Mesenchymal stem cell (in vitro differentiated cells and primary cell): ENCODE measurements at regions not wholly inside any gene's neighbourhood (a gene's known extent, or its start where the extent isn't known, plus 50 kb on each side); places are given as distances from the start of the nearest gene placed in this dataset.

Source experiments
- DNase-seq: peaks from one replicate; pipeline ENCODE4 v3.0.0-alpha.2; 2013
- H2AFZ ChIP-seq: one replicate; pipeline ENCODE4 v1.6.1; 2013; ENCODE audit warnings: low read depth, mild to moderate bottlenecking, control low read depth, inconsistent platforms, low read length, moderate library complexity
- H2AK5ac ChIP-seq: 2 replicates; pipeline ENCODE4 v1.6.1; 2013; ENCODE audit warnings: low read length, moderate library complexity, mild to moderate bottlenecking, inconsistent platforms; ENCODE audit not compliant: severe bottlenecking
- H2BK120ac ChIP-seq: one replicate; pipeline ENCODE4 v1.6.1; 2013; ENCODE audit warnings: low read depth, mild to moderate bottlenecking, inconsistent platforms, low read length, moderate library complexity
- H2BK12ac ChIP-seq, 2 experiments: one replicate each; pipeline ENCODE4 v1.6.1; 2013; ENCODE audit warnings: inconsistent platforms in 2 of 2, low read length in 2 of 2, mild to moderate bottlenecking in 2 of 2, moderate library complexity in 2 of 2, control low read depth in 1 of 2
- H2BK15ac ChIP-seq: one replicate; pipeline ENCODE4 v1.6.1; 2013; ENCODE audit warnings: mild to moderate bottlenecking, low read depth, inconsistent platforms; ENCODE audit not compliant: poor library complexity, severe bottlenecking
- H2BK5ac ChIP-seq: 2 replicates; pipeline ENCODE4 v1.6.1; 2013; ENCODE audit warnings: low read depth, mild to moderate bottlenecking, low read length, control low read depth, inconsistent platforms; ENCODE audit not compliant: poor library complexity, severe bottlenecking
- H3K14ac ChIP-seq, 2 experiments: one replicate each; pipeline ENCODE4 v1.6.1; 2013; ENCODE audit warnings: inconsistent platforms in 2 of 2, low read length in 2 of 2, control low read depth in 1 of 2, mild to moderate bottlenecking in 1 of 2, moderate library complexity in 1 of 2
- H3K18ac ChIP-seq, 2 experiments: one replicate each; pipeline ENCODE4 v1.6.1; 2013; ENCODE audit warnings: inconsistent platforms in 2 of 2, low read length in 2 of 2, control low read depth in 1 of 2, low read depth in 1 of 2, mild to moderate bottlenecking in 1 of 2
- H3K23ac ChIP-seq, 2 experiments: one replicate each; pipeline ENCODE4 v1.6.1; 2013; ENCODE audit warnings: inconsistent platforms in 2 of 2, low read length in 2 of 2, mild to moderate bottlenecking in 2 of 2, moderate library complexity in 2 of 2, control low read depth in 1 of 2
- H3K27ac ChIP-seq: 2 replicates; pipeline ENCODE4 v1.5.1; 2013; ENCODE audit warnings: mild to moderate bottlenecking, moderate library complexity, low read length, control low read depth, inconsistent platforms; ENCODE audit not compliant: poor library complexity, severe bottlenecking
- H3K27me3 ChIP-seq, 2 experiments: 2 replicates each; pipeline versions ENCODE4 v1.6.1 to v1.7.0; 2013; ENCODE audit warnings: low read length in 2 of 2, mild to moderate bottlenecking in 2 of 2, moderate library complexity in 2 of 2, control low read depth in 1 of 2, inconsistent platforms in 1 of 2; ENCODE audit not compliant: control insufficient read depth in 1 of 2, insufficient read depth in 1 of 2
- H3K36me3 ChIP-seq, 2 experiments: 2 replicates each; pipeline versions ENCODE4 v1.6.1 to v1.7.0; 2013; ENCODE audit warnings: low read length in 2 of 2, control low read depth in 1 of 2, inconsistent platforms in 1 of 2, low read depth in 1 of 2, mild to moderate bottlenecking in 1 of 2; ENCODE audit not compliant: insufficient read depth in 2 of 2, control insufficient read depth in 1 of 2
- H3K4ac ChIP-seq, 2 experiments: one replicate each; pipeline ENCODE4 v1.6.1; 2013; ENCODE audit warnings: inconsistent platforms in 2 of 2, low read length in 2 of 2, mild to moderate bottlenecking in 2 of 2, moderate library complexity in 2 of 2, control low read depth in 1 of 2, low read depth in 1 of 2
- H3K4me1 ChIP-seq: 2 replicates; pipeline ENCODE4 v1.6.1; 2013; ENCODE audit warnings: low read depth, low read length, control low read depth; ENCODE audit not compliant: control insufficient read depth, insufficient read depth
- H3K4me2 ChIP-seq: 2 replicates; pipeline ENCODE4 v1.6.1; 2013; ENCODE audit warnings: low read length, mild to moderate bottlenecking, inconsistent platforms; ENCODE audit not compliant: poor library complexity, severe bottlenecking
- H3K4me3 ChIP-seq, 2 experiments: 2 replicates each; pipeline versions ENCODE4 v1.5.1 to v1.7.0; 2013; ENCODE audit warnings: low read length in 2 of 2, mild to moderate bottlenecking in 2 of 2, control low read depth in 1 of 2, low read depth in 1 of 2; ENCODE audit not compliant: insufficient read depth in 1 of 2
- H3K79me1 ChIP-seq: replicated peaks from 2 replicates; pipeline ENCODE4 v1.6.1; 2013; ENCODE audit warnings: mild to moderate bottlenecking, control low read depth, low read length, inconsistent platforms; ENCODE audit not compliant: poor library complexity, severe bottlenecking
- H3K9ac ChIP-seq: 2 replicates; pipeline ENCODE4 v1.7.0; 2013; ENCODE audit warnings: mild to moderate bottlenecking, low read length, moderate library complexity
- H3K9me3 ChIP-seq: 2 replicates; pipeline ENCODE4 v1.7.0; 2013; ENCODE audit warnings: mild to moderate bottlenecking, low read length; ENCODE audit not compliant: control insufficient read depth
- H4K8ac ChIP-seq: one replicate; pipeline ENCODE4 v1.6.1; 2013; ENCODE audit warnings: inconsistent platforms, mild to moderate bottlenecking, low read length, moderate library complexity
- H4K91ac ChIP-seq: one replicate; pipeline ENCODE4 v1.6.1; 2013; ENCODE audit warnings: mild to moderate bottlenecking, low read length, inconsistent platforms
- WGBS: methylation state at CpG from one replicate; pipeline ENCODE4 v1.1.7; 2013; ENCODE audit warnings: mixed read lengths; 5-methylcytosine and 5-hydroxymethylcytosine counted together

- no peak overlapping the region for H2AFZ ChIP-seq
Observed at GRCh38 chr22:49673048-49673447, 154.6 kb downstream of the BRD1 start.

GRCh38 chr22:49672014-49672516, 155.6 kb downstream of the BRD1 start:
- Histone ChIP-seq H3K4me1 (peaks cover 3% of the 10 kb centered on the region), H3K27ac (no peak overlapping the region), H2BK15ac (no peak overlapping the region), H2AFZ (no peak overlapping the region), H2BK120ac (no peak overlapping the region), H2AK5ac (no peak overlapping the region), H3K18ac (no peak overlapping the region), H3K9me3 (peaks cover 2% of the 10 kb centered on the region), H3K23ac (no peak overlapping the region), H3K27me3 (peaks cover 43% of the 10 kb centered on the region in 2 experiments), H3K14ac (no peak overlapping the region), H3K4me3 (no peak overlapping the region), H2BK5ac (no peak overlapping the region), H3K36me3 (no peaks in the 10 kb centered on the region), H4K91ac (no peak overlapping the region), H3K4me2 (no peak overlapping the region), H3K9ac (no peak overlapping the region), H2BK12ac (no peak overlapping the region), H3K4ac (no peak overlapping the region), H3K79me1 (no peaks in the 10 kb centered on the region), H4K8ac (no peak overlapping the region)
- WGBS, result 39% methylated on average over 8 of the region's 17 CpGs
- no peak for DNase-seq

More at GRCh38 chr22:49673048-49673447, 154.6 kb downstream of the BRD1 start:
- no peak overlapping the region for H4K91ac ChIP-seq
- no peak overlapping the region for H2BK15ac ChIP-seq
- no peak overlapping the region for H3K4me2 ChIP-seq
- no peaks in the 10 kb centered on the region for H3K36me3 ChIP-seq
- H2BK120ac ChIP-seq, result no peak overlapping the region
- H4K8ac ChIP-seq, result no peak overlapping the region
- no peak overlapping the region for H3K23ac ChIP-seq
- H2BK5ac ChIP-seq, result no peak overlapping the region
- DNase-seq, result no peak
- peaks cover 2% of the 10 kb centered on the region for H3K9me3 ChIP-seq
- H3K9ac ChIP-seq, result no peak overlapping the region
- no peak overlapping the region for H3K18ac ChIP-seq
- 59% methylated on average over 14 of the region's 14 CpGs for WGBS
- H3K27ac ChIP-seq, result no peak overlapping the region
- H2AK5ac ChIP-seq, result no peak overlapping the region
- H3K14ac ChIP-seq, result no peak overlapping the region
- H3K79me1 ChIP-seq, result no peaks in the 10 kb centered on the region
- H2BK12ac ChIP-seq, result no peak overlapping the region
- no peak overlapping the region for H3K4ac ChIP-seq
- H3K27me3 ChIP-seq, result peaks cover 43% of the 10 kb centered on the region in 2 experiments
- H3K4me3 ChIP-seq, result no peak overlapping the region
- peaks cover 3% of the 10 kb centered on the region for H3K4me1 ChIP-seq

- Histone ChIP-seq H2BK15ac (no peak overlapping the region), H2AFZ (no peak overlapping the region), H3K4ac (no peak overlapping the region), H2BK120ac (no peak overlapping the region), H3K9ac (no peak overlapping the region), H3K14ac (no peak overlapping the region), H3K79me1 (no peaks in the 10 kb centered on the region), H4K91ac (peak overlapping the region; percentile 7), H2BK12ac (no peak overlapping the region), H3K9me3 (peaks cover 2% of the 10 kb centered on the region), H2AK5ac (no peak overlapping the region), H3K23ac (no peak overlapping the region), H3K27me3 (peaks cover 43% of the 10 kb centered on the region in 2 experiments), H2BK5ac (no peak overlapping the region), H3K4me3 (no peak overlapping the region), H4K8ac (no peak overlapping the region), H3K36me3 (no peaks in the 10 kb centered on the region), H3K4me1 (peaks cover 3% of the 10 kb centered on the region), H3K4me2 (no peak overlapping the region), H3K18ac (no peak overlapping the region), H3K27ac (no peak overlapping the region)
- 15% methylated on average over 24 of the region's 28 CpGs for WGBS
- no peak for DNase-seq
Observed at GRCh38 chr22:49671331-49672013, 156.2 kb downstream of the BRD1 start.

- peaks cover 2% of the 10 kb centered on the region for H3K9me3 ChIP-seq
- H3K4me1 ChIP-seq, result peaks cover 3% of the 10 kb centered on the region
- no peak overlapping the region for H3K23ac ChIP-seq
- no peak overlapping the region for H3K14ac ChIP-seq
- no peak for DNase-seq
- H3K9ac ChIP-seq, result no peak overlapping the region
- no peak overlapping the region for H2BK120ac ChIP-seq
- H2BK15ac ChIP-seq, result no peak overlapping the region
- no peak overlapping the region for H2AFZ ChIP-seq
- no peak overlapping the region for H3K4me2 ChIP-seq
- H3K36me3 ChIP-seq, result no peaks in the 10 kb centered on the region
- no peaks in the 10 kb centered on the region for H3K79me1 ChIP-seq
- H3K27me3 ChIP-seq, result peaks cover 43% of the 10 kb centered on the region in 2 experiments
- H2BK5ac ChIP-seq, result no peak overlapping the region
- no peak overlapping the region for H3K4ac ChIP-seq
- no peak overlapping the region for H4K8ac ChIP-seq
- WGBS, result 2% methylated on average over 40 of the region's 69 CpGs
- H3K27ac ChIP-seq, result no peak overlapping the region
- H3K18ac ChIP-seq, result no peak overlapping the region
- H3K4me3 ChIP-seq, result no peak overlapping the region
- no peak overlapping the region for H2AK5ac ChIP-seq
- H2BK12ac ChIP-seq, result no peak overlapping the region
- H4K91ac ChIP-seq, result no peak overlapping the region
Observed at GRCh38 chr22:49670456-49671330, 157.0 kb downstream of the BRD1 start.
